ENCODE measurements at regions not wholly inside any gene's neighbourhood (a gene's known extent, or its start where the extent isn't known, plus 50 kb on each side); places are given as distances from the start of the nearest gene placed in this dataset.

DNA sequence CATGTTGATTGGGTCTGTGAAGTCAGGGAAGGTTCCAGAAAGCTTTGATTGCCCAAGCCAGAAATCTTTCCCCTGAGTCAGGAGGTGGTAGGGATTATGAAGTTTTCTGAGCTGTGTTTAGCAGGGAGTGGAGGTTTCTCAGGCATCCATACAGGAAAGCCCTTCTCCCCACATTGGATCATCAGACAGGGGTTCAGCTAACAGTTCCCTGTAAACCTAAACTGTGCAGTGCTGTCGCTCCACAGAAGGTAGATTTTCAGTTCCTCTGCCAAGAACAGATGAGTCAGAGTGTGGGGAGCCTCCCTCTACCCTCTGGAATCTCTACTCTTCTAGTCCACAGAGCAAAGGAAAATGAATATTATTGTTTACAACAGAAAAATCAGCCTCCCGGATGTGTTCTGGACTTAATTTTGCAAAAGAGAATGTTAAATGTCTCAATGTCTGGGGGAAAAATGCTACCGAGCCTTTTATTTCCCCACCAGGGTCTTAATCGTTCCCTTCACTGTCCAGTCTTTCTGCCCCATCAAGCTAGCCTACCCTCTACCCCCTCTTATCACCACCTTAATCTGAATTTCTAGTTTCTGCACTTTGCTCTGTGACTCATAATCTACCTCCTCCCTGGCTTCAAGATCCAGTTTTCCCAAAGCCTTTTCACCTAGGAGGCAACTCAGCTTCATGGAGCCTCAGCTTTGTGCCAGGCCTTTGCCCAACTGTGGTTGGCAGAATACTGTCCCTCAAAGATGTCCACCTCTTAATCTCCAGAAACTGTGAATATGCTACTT is 355.6 kb downstream of the PRDM2 start:
- Histone ChIP-seq H3K9ac (no peak overlapping the region), H3K36me3 (ENCODE audit: control insufficient read depth, insufficient read depth, low read length) (no peaks in the 10 kb centered on the region), H3K4me1 (no peaks in the 10 kb centered on the region), H3K27me3 (ENCODE audit: control insufficient read depth, insufficient read depth, low read length) (no peaks in the 10 kb centered on the region), H3K9me3 (ENCODE audit: control insufficient read depth, low read length) (no peaks in the 10 kb centered on the region), H3K4me2 (ENCODE audit: low read length) (no peak overlapping the region), H3K79me2 (no peaks in the 10 kb centered on the region), H3K27ac (no peak overlapping the region), H2AFZ (no peak overlapping the region), H3K4me3 (ENCODE audit: low read depth, low read length) (no peak overlapping the region)
- TF ChIP-seq, protein P1, sequence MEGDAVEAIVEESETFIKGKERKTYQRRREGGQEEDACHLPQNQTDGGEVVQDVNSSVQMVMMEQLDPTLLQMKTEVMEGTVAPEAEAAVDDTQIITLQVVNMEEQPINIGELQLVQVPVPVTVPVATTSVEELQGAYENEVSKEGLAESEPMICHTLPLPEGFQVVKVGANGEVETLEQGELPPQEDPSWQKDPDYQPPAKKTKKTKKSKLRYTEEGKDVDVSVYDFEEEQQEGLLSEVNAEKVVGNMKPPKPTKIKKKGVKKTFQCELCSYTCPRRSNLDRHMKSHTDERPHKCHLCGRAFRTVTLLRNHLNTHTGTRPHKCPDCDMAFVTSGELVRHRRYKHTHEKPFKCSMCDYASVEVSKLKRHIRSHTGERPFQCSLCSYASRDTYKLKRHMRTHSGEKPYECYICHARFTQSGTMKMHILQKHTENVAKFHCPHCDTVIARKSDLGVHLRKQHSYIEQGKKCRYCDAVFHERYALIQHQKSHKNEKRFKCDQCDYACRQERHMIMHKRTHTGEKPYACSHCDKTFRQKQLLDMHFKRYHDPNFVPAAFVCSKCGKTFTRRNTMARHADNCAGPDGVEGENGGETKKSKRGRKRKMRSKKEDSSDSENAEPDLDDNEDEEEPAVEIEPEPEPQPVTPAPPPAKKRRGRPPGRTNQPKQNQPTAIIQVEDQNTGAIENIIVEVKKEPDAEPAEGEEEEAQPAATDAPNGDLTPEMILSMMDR (IDR thresholded peaks at IDR 0.05) = no peak

DNA sequence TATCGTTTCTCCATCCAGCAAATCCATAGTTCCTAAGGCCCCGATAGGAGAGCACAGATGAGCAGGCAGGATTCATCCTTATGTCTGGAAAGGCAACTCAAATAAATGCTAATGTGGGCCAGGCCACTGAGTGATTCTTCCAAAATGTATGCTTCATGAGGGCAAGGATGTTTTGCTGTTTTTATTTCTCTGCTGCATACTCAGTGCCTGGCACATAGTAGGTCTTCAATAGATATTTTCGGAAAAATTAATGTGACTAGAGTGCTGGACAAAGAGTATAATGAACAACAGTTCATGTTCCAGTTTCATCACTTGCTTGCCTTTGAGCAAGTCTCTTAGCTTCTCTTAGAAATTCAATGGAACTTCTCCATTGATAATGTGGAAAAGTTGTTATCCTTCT is 357.7 kb downstream of the PRDM2 start:
- Histone ChIP-seq H3K79me2 (no peaks in the 10 kb centered on the region), H3K4me3 (ENCODE audit: low read depth, low read length) (no peak overlapping the region), H3K27ac (no peak overlapping the region), H2AFZ (no peak overlapping the region), H3K9ac (no peak overlapping the region), H3K27me3 (ENCODE audit: control insufficient read depth, insufficient read depth, low read length) (no peaks in the 10 kb centered on the region), H3K4me1 (no peaks in the 10 kb centered on the region), H3K36me3 (ENCODE audit: control insufficient read depth, insufficient read depth, low read length) (no peaks in the 10 kb centered on the region), H3K9me3 (ENCODE audit: control insufficient read depth, low read length) (no peaks in the 10 kb centered on the region), H3K4me2 (ENCODE audit: low read length) (no peak overlapping the region)
- TF ChIP-seq, protein P1 (IDR thresholded peaks at IDR 0.05) = no peak

DNA sequence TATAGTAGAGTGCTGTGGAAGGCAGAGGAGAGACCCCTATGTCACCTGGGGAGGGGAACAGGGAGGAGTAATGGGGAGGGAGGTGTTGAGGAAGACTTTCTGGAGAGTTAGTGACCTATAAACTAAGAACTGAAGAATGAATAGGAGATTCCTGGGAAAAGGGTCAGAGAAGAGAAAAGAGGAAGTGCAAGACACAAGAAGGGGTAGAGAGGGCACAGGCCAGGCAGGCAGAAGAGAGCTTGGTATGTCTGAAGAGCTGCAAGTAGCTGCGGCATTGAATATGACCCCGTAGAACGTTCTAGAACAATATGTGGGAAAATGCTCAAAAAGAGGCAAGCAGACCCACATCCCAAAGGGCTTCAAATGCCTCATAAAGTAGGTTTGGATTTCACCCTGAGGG is 361.2 kb downstream of the PRDM2 start:
- Histone ChIP-seq H3K4me2 (ENCODE audit: low read length) (no peak overlapping the region), H3K9me3 (ENCODE audit: control insufficient read depth, low read length) (no peaks in the 10 kb centered on the region)

DNA sequence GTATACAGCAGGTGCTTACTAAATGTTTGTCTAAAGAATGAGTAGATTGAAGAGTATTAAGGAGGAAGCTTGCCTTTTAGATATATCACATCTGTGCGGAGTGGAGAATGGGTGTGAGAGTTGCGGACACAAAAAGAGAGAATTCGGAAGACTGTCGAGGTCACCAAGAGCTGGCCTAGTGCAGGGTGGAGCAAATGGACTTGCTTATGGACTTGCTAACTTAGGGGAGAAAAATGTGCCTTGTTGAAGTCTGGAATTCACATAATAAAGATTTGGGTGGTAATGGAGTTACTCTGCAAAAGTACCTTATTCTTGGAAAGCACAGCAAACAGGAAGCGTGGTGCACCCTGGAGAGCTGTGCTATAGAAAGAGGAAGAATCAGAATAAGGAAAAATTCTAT is 361.7 kb downstream of the PRDM2 start:
- no peaks in the 10 kb centered on the region for H3K79me2 ChIP-seq
- H3K9ac ChIP-seq = no peak overlapping the region

More for the DNA sequence above, 361.2 kb downstream of the PRDM2 start:
- no peaks in the 10 kb centered on the region for H3K27me3 ChIP-seq (ENCODE audit: control insufficient read depth, insufficient read depth, low read length)
- no peak overlapping the region for H3K4me3 ChIP-seq (ENCODE audit: low read depth, low read length)
- no peak overlapping the region for H2AFZ ChIP-seq
- TF ChIP-seq, protein P1 (IDR thresholded peaks at IDR 0.05) = no peak
- no peaks in the 10 kb centered on the region for H3K79me2 ChIP-seq
- no peak overlapping the region for H3K27ac ChIP-seq
- no peaks in the 10 kb centered on the region for H3K4me1 ChIP-seq
- no peaks in the 10 kb centered on the region for H3K36me3 ChIP-seq (ENCODE audit: control insufficient read depth, insufficient read depth, low read length)
- no peak overlapping the region for H3K9ac ChIP-seq

More for the DNA sequence above, 361.7 kb downstream of the PRDM2 start:
- Histone ChIP-seq H3K27ac (no peak overlapping the region), H3K4me3 (ENCODE audit: low read depth, low read length) (no peak overlapping the region), H3K4me1 (no peaks in the 10 kb centered on the region), H3K27me3 (ENCODE audit: control insufficient read depth, insufficient read depth, low read length) (no peaks in the 10 kb centered on the region), H3K4me2 (ENCODE audit: low read length) (no peak overlapping the region), H2AFZ (no peak overlapping the region), H3K36me3 (ENCODE audit: control insufficient read depth, insufficient read depth, low read length) (no peaks in the 10 kb centered on the region), H3K9me3 (ENCODE audit: control insufficient read depth, low read length) (no peaks in the 10 kb centered on the region)
- TF ChIP-seq, protein P1 (IDR thresholded peaks at IDR 0.05) = no peak

All from parathyroid adenoma (tissue), 2 donors.